ENCODE measurements at regions not wholly inside any gene's neighbourhood (a gene's known extent, or its start where the extent isn't known, plus 50 kb on each side); places are given as distances from the start of the nearest gene placed in this dataset.

GRCh38 chr5:2891781-2892180 lies 140.3 kb upstream of the IRX2 start:
- no peaks in the 10 kb centered on the region for H3K27me3 ChIP-seq (ENCODE audit: control insufficient read depth, insufficient read depth, low read length)
- CTCF ChIA-PET, result no interaction called here
- in situ Hi-C loops (cut with HindIII; ENCODE audit: low pct_unique_long_range_greater_than_20kb, low sequenced_read_pairs), result no loop called here

GRCh38 chr5:2890011-2890410 lies 138.5 kb upstream of the IRX2 start:
- Histone ChIP-seq H3K9me3 (ENCODE audit: control insufficient read depth, insufficient read depth, low read depth, low read length) (no peaks in the 10 kb centered on the region), H3K4me3 (ENCODE audit: low read depth in 2 of 2, low read length in 2 of 2) (no peak overlapping the region), H3K36me3 (ENCODE audit: control insufficient read depth, insufficient read depth, low read length) (no peaks in the 10 kb centered on the region), H3K4me1 (ENCODE audit: control insufficient read depth, insufficient read depth, low read length) (no peaks in the 10 kb centered on the region), H3K27ac (ENCODE audit: low read length) (no peak overlapping the region), H3K27me3 (ENCODE audit: control insufficient read depth, insufficient read depth, low read length) (no peaks in the 10 kb centered on the region; the same call in 1 of the 2 replicates)
- BruUV-seq (replicated peaks), result no TSS peak
- no peak for ATAC-seq
- in situ Hi-C loops (cut with HindIII; ENCODE audit: low pct_unique_long_range_greater_than_20kb, low sequenced_read_pairs) (no loop called here), intact Hi-C loops (cut with micrococcal nuclease; ENCODE audit: unreplicated experiment) (no loop called here)
- TF ChIP-seq TCF7L2 (IDR thresholded peaks at IDR 0.05; ENCODE audit: low read depth, low read length), result no peak
- no peak for TF ChIP-seq REST (IDR thresholded peaks at IDR 0.05; ENCODE audit: insufficient read depth in 1 of 2, low read depth in 2 of 2, low read length in 1 of 2)
- TF ChIP-seq CTCF (IDR thresholded peaks at IDR 0.05), result no peak
- POLR2A ChIA-PET, result no interaction called here
- CTCF ChIA-PET, result no interaction called here
- no peak for DNase-seq (ENCODE audit: low read depth, low spot score)

More at GRCh38 chr5:2891781-2892180, 140.3 kb upstream of the IRX2 start:
- TF ChIP-seq SIN3A (IDR thresholded peaks at IDR 0.05; ENCODE audit: borderline replicate concordance, insufficient read depth, low read depth, low read length) (no peak), TCF7L2 (IDR thresholded peaks at IDR 0.05; ENCODE audit: low read depth, low read length) (no peak), CTCF (IDR thresholded peaks at IDR 0.05) (no peak), POLR2AphosphoS5 (IDR thresholded peaks at IDR 0.05; ENCODE audit: low read depth, low read length) (no peak)
- no peaks in the 10 kb centered on the region for H3K4me1 ChIP-seq (ENCODE audit: control insufficient read depth, insufficient read depth, low read length)
- POLR2A ChIA-PET, result no interaction called here
- ATAC-seq, result no peak
- no peak overlapping the region for H3K27ac ChIP-seq (ENCODE audit: low read length)
- DNase-seq (ENCODE audit: low read depth, low spot score), result no peak
- no peaks in the 10 kb centered on the region for H3K9me3 ChIP-seq (ENCODE audit: control insufficient read depth, insufficient read depth, low read depth, low read length)
- intact Hi-C loops (cut with micrococcal nuclease; ENCODE audit: unreplicated experiment), result no loop called here
- no TSS peak for BruUV-seq (replicated peaks)
- no peaks in the 10 kb centered on the region for H3K36me3 ChIP-seq (ENCODE audit: control insufficient read depth, insufficient read depth, low read length)
- no peak overlapping the region for H3K4me3 ChIP-seq (ENCODE audit: low read depth in 2 of 2, low read length in 2 of 2)

All from Panc1 (cell line).